HG03439 (cell line): ENCODE measurements at regions not wholly inside any gene's neighbourhood (a gene's known extent, or its start where the extent isn't known, plus 50 kb on each side); places are given as distances from the start of the nearest gene placed in this dataset.

Experiments used
- ATAC-seq: cut with Tn5 transposase; IDR thresholded peaks from one replicate; pipeline ENCODE4 v1.9.1; 2021; ENCODE audit warnings: mild to moderate bottlenecking, moderate library complexity; ENCODE audit not compliant: unreplicated experiment

DNA sequence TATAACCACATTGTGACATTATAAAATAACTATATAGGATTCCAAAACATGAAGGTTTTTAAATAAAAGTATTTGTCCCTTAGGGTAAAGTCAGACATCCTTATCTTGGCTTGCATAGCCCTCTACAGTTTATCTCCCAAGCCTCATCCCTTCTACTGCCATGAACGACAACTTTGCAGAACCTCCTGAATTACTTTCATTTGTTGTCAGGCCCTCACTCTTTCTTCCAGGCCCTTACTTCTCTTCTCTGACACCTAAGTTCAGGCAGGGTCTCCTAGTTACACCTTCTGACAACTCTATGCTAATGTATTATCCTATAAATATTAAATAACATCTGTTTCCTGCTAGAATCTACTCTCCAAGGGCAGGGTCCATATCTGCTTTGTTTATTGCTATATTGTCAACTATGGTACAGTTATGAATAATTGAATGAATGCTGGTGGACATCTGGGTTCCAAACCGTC lies 115.7 kb upstream of the MDM1 start:
- ATAC-seq: no peak

- no peak for ATAC-seq
Observed at GRCh38 chr12:68449196-68449595, 117.0 kb upstream of the MDM1 start.

GRCh38 chr12:68450947-68451260 lies 118.7 kb upstream of the MDM1 start:
- ATAC-seq: no peak

- ATAC-seq: peak; percentile 60
Observed at GRCh38 chr12:68451261-68452077, 119.3 kb upstream of the MDM1 start.

- no peak for ATAC-seq
Observed at GRCh38 chr12:68452078-68452715, 120.0 kb upstream of the MDM1 start.

GRCh38 chr12:68453278-68453677 lies 121.1 kb upstream of the MDM1 start:
- no peak for ATAC-seq

DNA sequence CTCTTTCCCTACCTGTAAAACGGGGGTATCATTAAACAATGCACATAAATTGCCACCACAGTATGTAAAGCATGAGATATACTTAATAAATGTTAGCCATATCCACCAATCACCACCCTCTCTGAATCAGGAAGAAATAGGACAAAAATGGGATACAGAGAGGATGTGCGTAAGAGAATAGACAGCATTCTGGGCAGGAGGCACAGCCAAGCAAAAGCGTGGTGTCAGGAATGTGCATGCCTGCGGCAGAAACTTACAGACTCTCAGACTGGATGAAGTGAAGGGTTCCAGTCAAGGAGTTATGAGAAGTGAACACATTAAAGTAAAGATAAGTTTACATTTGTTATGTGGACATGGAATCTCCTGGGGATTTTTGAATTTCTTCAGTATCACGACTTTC lies 121.7 kb upstream of the MDM1 start:
- ATAC-seq: no peak

GRCh38 chr12:68454892-68455291 lies 122.7 kb upstream of the MDM1 start:
- ATAC-seq: no peak

- ATAC-seq: no peak
Observed at GRCh38 chr12:68455691-68456345, 123.7 kb upstream of the MDM1 start.

GRCh38 chr12:68458866-68459265 lies 126.7 kb upstream of the MDM1 start:
- no peak for ATAC-seq

DNA sequence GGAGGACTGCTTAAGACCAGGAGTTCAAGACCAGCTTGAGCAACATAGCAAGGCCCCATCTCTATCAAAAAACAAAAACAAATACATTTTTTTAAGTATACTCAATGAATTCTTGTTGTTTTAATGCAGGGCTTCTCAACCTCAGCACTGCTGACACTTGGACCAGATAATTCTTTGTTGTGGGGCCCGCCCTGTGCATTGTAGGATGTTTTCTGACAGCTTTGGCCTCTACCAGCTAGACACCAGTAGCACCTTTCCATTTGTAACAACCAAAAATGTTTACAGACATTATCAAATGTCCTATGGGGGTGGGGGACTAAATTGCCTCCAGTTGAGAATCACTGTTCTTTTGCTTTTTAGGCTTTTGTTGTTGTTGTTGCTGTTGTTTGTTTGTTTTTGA lies 128.1 kb upstream of the MDM1 start:
- no peak for ATAC-seq

DNA sequence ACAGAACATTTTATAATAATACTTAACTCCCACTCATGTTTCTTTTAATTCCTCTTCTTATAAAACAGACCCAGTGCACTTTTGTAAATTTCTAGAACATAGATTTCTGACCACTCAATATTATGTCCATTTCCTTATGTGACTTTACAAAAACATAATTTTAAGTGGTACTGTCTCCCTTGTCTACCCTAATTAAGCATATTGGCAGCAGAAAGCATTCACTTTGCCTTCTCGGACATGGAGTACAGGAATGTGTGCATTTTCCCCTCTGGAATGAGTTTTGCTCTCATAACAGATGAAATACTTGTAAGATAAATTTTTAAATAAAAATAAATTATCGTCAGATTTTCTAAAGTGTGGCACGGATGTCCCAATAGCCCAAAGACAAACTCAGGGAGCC lies 129.5 kb upstream of the MDM1 start:
- ATAC-seq: no peak

GRCh38 chr12:68462803-68463202 lies 130.6 kb upstream of the MDM1 start:
- ATAC-seq: no peak

DNA sequence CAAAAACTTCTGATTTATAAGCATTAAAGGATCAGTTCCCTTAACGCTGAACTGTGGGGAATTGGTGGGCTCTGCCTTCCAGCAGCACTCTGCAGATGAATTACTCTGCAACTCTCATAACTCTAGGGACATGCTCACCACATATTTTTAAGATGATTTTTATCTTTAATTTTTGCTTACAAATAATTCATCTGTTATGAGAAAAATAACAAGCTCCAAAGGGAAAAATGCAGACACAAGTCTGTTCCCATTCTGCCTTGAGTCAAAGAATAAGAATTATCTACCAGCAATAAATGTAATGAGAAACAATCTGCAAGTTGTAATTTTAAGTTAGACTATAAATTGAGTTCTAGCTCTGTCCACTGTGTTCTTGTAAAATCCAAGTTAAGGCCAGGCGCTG lies 133.1 kb upstream of the MDM1 start:
- ATAC-seq: no peak

DNA sequence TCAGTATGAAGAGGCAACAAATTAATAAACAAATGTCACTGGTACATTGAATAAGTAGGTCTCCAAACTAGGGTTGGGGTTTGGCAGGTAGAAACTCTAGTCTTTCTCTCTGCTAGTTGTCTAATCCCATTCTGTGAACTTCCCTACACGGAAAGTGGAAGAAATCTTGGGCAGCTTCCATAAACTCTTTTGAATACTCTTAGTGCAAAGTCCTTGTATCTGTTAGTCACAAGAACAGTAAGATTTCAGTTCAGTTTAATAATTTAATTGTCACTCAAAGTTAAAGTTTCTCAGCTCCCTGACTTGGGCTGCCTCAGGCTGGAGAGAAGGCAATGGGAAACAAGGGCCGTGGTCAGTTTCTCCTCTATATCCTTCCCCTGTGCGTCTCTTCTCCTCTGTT lies 135.4 kb upstream of the MDM1 start:
- no peak for ATAC-seq

DNA sequence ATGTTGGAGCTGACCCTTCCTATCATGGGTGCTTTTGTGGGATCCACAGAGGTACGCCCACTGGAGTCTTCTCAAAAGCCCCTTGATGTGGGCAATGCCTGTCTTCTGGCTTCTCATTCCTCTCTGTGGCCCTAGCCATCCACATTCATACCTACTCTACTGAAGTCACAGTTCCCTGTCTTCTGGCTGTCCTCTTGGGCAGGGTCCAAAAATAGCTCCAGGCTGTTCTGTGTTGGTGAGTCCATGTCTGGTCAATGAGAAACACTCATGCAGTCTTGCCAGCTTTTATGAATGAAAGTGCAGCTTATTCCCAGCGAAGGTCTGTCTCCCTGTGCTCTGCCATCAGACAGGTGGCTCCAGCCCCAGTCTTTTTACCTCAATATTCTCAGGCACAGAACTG lies 135.9 kb upstream of the MDM1 start:
- ATAC-seq: no peak

- ATAC-seq: no peak
Observed at GRCh38 chr12:68469113-68469512, 137.0 kb upstream of the MDM1 start.

- no peak for ATAC-seq
Observed at GRCh38 chr12:68470664-68471328, 138.6 kb upstream of the MDM1 start.

DNA sequence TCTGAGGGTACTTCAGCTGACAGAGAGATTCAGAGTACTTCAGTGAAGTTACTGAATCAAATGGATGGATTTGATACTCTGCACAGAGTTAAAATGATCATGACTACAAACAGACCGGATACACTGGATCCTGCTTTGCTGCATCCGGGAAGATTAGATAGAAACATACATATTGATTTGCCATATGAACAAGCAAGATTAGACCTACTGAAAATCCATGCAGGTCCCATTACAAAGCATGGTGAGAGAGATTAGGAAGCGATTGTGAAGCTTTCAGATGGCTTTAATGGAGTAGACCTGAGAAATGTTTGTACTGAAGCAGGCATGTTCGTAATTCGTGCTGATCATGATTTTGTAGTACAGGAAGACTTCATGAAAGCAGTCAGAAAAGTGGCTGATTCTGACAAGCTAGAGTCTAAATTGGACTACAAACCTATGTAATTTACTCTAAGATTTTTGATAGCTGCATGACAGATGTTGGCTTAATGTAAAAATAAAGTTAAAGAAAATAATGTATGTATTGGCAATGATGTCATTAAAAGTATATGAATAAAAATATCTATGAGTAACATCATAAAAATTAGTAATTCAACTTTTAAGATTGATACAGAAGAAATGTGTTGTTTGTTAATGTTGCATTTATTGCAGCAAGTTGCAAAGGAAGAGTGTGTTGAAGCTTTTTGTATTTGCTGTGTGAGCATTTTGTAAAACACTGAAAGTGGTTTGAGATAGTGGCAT lies 136.1 kb upstream of the RAP1B start:
- ATAC-seq: no peak

DNA sequence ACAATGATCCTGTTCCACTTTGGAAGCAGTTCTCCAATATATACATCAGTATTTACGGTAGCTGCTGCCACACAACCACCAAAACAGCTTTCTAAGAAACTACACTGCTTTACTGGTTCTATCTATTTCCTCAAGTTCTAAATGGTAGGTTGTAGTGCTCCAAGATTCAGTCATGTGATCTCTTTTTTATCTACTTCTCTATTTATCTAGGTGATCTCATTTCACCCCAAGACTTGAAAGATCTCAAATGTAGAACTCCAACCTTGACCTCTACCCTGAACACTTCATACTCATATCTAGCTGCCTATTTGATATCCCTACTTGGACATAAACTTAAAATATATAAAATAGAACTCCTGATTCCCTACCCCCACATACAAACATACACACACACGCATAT lies 133.9 kb upstream of the RAP1B start:
- ATAC-seq: no peak

GRCh38 chr12:68477261-68477772 lies 133.4 kb upstream of the RAP1B start:
- no peak for ATAC-seq
